Breast epithelium (tissue), 3 donors: ENCODE measurements at regions not wholly inside any gene's neighbourhood (a gene's known extent, or its start where the extent isn't known, plus 50 kb on each side); places are given as distances from the start of the nearest gene placed in this dataset.

Experiments
- POLR2A ChIP-seq: fragments of 450-650 bp; IDR thresholded peaks from one replicate; pipeline ENCODE4 v1.6.1; 2016; ENCODE audit warnings: antibody characterized with exemption, mild to moderate bottlenecking, moderate library complexity
- POLR2AphosphoS5 ChIP-seq, 3 donors: sonication (generic); formaldehyde crosslinking; IDR thresholded peaks; one replicate each; pipeline ENCODE4 v1.6.1; 2017; ENCODE audit warnings: antibody characterized with exemption in 3 of 3
- TF ChIP-seq, protein P1 (sequence below), 3 donors: fragments of 450-650 bp; IDR thresholded peaks; one replicate each; pipeline ENCODE4 v1.5.1; 2016 to 2017; ENCODE audit warnings: antibody characterized with exemption in 3 of 3, mild to moderate bottlenecking in 3 of 3, moderate library complexity in 3 of 3

DNA sequence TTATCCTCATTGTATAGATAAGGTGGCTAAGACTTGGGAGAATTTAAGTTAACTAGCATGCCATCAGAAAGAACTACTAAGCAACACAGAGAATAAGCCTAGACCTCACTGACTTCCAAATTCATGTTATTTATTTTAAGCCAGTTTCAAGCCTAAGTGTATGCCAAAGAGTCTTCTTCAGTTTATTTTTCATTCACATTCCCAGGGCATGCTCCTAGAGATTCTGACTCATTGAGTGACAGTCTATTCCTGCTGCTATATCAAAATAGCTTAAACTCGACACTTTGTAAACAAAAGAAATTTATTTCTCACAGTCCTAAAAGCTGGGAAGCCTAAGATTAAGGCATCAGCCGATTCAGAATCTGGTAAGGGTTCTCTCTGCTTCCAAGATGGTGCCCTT lies 467.1 kb downstream of the MBD2 start:
- TF ChIP-seq, protein P1, sequence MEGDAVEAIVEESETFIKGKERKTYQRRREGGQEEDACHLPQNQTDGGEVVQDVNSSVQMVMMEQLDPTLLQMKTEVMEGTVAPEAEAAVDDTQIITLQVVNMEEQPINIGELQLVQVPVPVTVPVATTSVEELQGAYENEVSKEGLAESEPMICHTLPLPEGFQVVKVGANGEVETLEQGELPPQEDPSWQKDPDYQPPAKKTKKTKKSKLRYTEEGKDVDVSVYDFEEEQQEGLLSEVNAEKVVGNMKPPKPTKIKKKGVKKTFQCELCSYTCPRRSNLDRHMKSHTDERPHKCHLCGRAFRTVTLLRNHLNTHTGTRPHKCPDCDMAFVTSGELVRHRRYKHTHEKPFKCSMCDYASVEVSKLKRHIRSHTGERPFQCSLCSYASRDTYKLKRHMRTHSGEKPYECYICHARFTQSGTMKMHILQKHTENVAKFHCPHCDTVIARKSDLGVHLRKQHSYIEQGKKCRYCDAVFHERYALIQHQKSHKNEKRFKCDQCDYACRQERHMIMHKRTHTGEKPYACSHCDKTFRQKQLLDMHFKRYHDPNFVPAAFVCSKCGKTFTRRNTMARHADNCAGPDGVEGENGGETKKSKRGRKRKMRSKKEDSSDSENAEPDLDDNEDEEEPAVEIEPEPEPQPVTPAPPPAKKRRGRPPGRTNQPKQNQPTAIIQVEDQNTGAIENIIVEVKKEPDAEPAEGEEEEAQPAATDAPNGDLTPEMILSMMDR (IDR thresholded peaks at IDR 0.05): no peak
- TF ChIP-seq POLR2A (no peak), POLR2AphosphoS5 (IDR thresholded peaks at IDR 0.05) (no peak)
